Calu3 (cell line): ENCODE measurements at regions not wholly inside any gene's neighbourhood (a gene's known extent, or its start where the extent isn't known, plus 50 kb on each side); places are given as distances from the start of the nearest gene placed in this dataset.

ENCODE experiments used
- BruUV-seq: library from RNA; stranded (reverse); fragments of 400-500 nt; replicated peaks from 2 replicates; lab custom pipeline; 2021; lab: Mats Ljungman, UMichigan
- CTCF ChIA-PET: fragments of 300-600 bp; sonication (Branson Sonifier 250); formaldehyde crosslinking; loops from one replicate; lab custom pipeline; 2022; ENCODE audit warnings: antibody characterized with exemption; lab: Charles Lee
- DNase-seq: peaks from one replicate; pipeline ENCODE4 v3.0.0; 2022
- H3K27ac Mint-ChIP-seq: one replicate; pipeline ENCODE4 v1.8.0; 2022; ENCODE audit warnings: mixed read lengths; ENCODE audit not compliant: unreplicated experiment
- H3K27me3 Mint-ChIP-seq: one replicate; pipeline ENCODE4 v1.8.0; 2022; ENCODE audit warnings: mixed read lengths; ENCODE audit not compliant: unreplicated experiment
- H3K36me3 Mint-ChIP-seq: one replicate; pipeline ENCODE4 v1.8.0; 2022; ENCODE audit warnings: mild to moderate bottlenecking, moderate library complexity, mixed read lengths; ENCODE audit not compliant: insufficient read depth, unreplicated experiment
- H3K4me1 Mint-ChIP-seq: one replicate; pipeline ENCODE4 v1.8.0; 2022; ENCODE audit warnings: mild to moderate bottlenecking, low read depth, mixed read lengths; ENCODE audit not compliant: unreplicated experiment
- H3K4me3 Mint-ChIP-seq: one replicate; pipeline ENCODE4 v1.8.0; 2022; ENCODE audit warnings: mild to moderate bottlenecking, low read depth, moderate library complexity, mixed read lengths; ENCODE audit not compliant: unreplicated experiment
- H3K9me3 Mint-ChIP-seq: one replicate; pipeline ENCODE4 v1.8.0; 2022; ENCODE audit warnings: low read depth, mixed read lengths; ENCODE audit not compliant: unreplicated experiment
- intact Hi-C: fragments of 100-400 bp; cut with micrococcal nuclease; formaldehyde crosslinking; loops from one replicate; pipeline ENCODE4 v1.10.0; 2022; ENCODE audit not compliant: unreplicated experiment
- TF ChIP-seq, protein P1 (sequence below): fragments of 200-600 bp; IDR thresholded peaks from one replicate; pipeline ENCODE4 v1.8.0; 2022; ENCODE audit warnings: antibody characterized with exemption; ENCODE audit not compliant: unreplicated experiment

DNA sequence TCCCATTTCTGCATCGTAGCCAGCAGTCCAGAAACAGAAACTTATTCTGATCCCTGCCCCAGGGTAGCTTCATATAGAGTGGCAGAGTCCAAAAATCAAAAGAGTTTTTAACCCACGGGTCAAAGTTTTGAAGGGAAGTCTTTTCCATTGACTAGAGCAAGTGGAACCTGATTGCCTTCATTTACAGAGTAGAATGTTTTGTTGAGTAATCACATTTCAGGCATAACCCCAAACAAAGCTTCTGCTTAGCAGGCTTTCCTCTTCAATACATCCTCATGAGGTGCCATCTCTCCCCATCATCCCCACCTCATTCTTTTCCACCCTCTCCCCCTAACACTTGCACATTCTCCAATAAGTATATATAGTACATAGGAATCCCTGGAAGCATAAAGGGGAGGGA is 516.0 kb upstream of the FBXO33 start:
- H3K27me3 Mint-ChIP-seq = no peaks in the 10 kb centered on the region
- no peak for DNase-seq
- no peaks in the 10 kb centered on the region for H3K4me1 Mint-ChIP-seq
- TF ChIP-seq, protein P1, sequence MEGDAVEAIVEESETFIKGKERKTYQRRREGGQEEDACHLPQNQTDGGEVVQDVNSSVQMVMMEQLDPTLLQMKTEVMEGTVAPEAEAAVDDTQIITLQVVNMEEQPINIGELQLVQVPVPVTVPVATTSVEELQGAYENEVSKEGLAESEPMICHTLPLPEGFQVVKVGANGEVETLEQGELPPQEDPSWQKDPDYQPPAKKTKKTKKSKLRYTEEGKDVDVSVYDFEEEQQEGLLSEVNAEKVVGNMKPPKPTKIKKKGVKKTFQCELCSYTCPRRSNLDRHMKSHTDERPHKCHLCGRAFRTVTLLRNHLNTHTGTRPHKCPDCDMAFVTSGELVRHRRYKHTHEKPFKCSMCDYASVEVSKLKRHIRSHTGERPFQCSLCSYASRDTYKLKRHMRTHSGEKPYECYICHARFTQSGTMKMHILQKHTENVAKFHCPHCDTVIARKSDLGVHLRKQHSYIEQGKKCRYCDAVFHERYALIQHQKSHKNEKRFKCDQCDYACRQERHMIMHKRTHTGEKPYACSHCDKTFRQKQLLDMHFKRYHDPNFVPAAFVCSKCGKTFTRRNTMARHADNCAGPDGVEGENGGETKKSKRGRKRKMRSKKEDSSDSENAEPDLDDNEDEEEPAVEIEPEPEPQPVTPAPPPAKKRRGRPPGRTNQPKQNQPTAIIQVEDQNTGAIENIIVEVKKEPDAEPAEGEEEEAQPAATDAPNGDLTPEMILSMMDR = no peak
- no peak overlapping the region for H3K27ac Mint-ChIP-seq
- intact Hi-C loops = no loop called here
- H3K36me3 Mint-ChIP-seq = no peaks in the 10 kb centered on the region
- CTCF ChIA-PET = no interaction called here
- no peak overlapping the region for H3K4me3 Mint-ChIP-seq
- peaks cover 5% of the 10 kb centered on the region for H3K9me3 Mint-ChIP-seq
- BruUV-seq = no TSS peak

DNA sequence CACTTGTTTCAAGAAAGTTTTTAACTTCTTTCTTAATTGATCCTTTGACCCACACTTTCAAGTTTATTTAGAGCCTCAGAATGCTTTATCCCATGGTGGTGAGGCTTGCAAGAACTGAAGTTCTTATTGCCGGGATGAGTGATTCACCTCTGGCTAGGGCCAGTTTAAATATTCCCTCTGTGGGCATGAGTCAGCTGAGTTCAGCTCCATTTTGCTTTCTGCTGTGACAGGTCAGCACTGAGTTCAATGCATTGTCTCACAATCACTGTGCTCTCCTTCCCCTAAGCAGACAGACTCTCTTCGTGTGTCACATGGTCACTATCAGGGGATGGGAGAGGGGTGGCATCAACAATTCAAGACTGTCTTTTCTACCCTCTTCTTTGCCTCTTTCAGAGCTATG is 514.6 kb upstream of the FBXO33 start:
- BruUV-seq = no TSS peak
- intact Hi-C loops = no loop called here
- DNase-seq = no peak
- Mint-ChIP-seq H3K36me3 (no peaks in the 10 kb centered on the region), H3K4me1 (no peaks in the 10 kb centered on the region), H3K27ac (no peak overlapping the region), H3K4me3 (no peak overlapping the region), H3K27me3 (no peaks in the 10 kb centered on the region), H3K9me3 (peaks cover 5% of the 10 kb centered on the region)
- CTCF ChIA-PET = no interaction called here
- TF ChIP-seq, protein P1 = no peak

DNA sequence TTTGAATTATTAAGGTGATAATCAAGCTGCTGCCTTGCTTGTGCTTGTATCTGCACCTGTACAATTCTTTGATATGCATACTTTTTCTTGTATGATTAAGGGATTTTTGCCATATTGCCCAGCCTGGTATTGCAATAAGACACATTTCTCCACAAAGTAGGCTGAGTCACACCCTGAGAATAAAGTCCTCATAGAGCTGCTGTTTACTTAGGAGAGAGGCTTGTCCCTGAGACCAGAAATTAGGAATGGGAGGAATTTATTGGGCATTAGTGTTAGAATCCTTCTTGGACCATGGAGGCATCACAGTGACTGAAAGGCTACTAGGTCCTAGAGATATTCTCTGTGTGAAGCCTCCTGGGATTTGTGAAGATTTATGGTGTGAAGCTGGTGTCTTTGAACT is 506.8 kb upstream of the FBXO33 start:
- TF ChIP-seq, protein P1 = no peak
- CTCF ChIA-PET = no interaction called here
- BruUV-seq = no TSS peak
- H3K36me3 Mint-ChIP-seq = no peaks in the 10 kb centered on the region
- no peaks in the 10 kb centered on the region for H3K27me3 Mint-ChIP-seq
- H3K27ac Mint-ChIP-seq = no peak overlapping the region
- no peaks in the 10 kb centered on the region for H3K4me1 Mint-ChIP-seq
- intact Hi-C loops = no loop called here
- H3K9me3 Mint-ChIP-seq = peaks cover 5% of the 10 kb centered on the region
- no peak for DNase-seq
- no peak overlapping the region for H3K4me3 Mint-ChIP-seq

DNA sequence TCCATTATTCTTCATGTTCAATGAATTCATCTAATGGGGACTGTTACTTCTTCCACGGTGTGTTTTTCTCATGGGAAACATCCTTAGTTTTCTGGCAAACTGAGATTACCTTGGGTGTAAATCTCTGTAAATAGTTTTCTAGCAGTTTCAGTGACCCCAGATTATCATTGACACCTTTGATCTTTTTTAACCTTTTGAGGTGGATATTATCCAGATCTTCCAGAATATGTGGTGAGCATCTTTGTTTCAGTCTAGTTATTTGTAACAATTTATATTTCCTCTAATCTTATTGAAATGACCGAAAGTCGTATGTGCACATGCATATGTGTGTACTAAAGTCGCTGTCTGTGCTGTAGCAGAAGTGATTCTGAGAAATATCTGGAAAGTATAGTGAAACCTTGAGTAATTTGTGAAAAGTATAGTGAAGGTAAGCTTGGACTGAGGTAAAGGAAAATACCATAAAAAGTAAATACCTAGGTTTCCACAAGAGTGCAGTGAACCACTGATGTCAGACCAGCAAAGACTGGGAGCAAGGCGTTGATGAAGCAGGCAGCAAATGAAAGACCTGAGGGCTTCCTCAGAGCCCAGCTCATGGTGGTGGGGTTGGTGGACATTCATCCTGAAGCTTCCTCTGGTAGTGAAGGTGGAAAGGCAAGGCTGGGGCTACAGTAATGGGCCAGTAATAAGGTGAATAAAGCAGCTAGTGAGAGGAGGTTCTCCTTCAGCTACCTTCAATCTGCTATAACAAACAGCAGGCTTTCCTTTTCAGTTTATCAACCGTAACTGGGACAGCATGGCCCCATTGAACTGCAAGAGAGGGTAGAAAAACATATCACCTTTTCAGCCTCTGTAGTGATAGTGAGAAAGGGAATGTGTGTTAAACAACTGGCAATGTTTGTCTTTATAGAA is 480.2 kb upstream of the FBXO33 start:
- no peaks in the 10 kb centered on the region for H3K4me1 Mint-ChIP-seq
- BruUV-seq = no TSS peak
- H3K9me3 Mint-ChIP-seq = peaks cover 3% of the 10 kb centered on the region
- H3K4me3 Mint-ChIP-seq = no peak overlapping the region
- CTCF ChIA-PET = no interaction called here
- DNase-seq = no peak
- H3K27ac Mint-ChIP-seq = no peak overlapping the region
- TF ChIP-seq, protein P1 = no peak
- H3K27me3 Mint-ChIP-seq = no peaks in the 10 kb centered on the region
- intact Hi-C loops = no loop called here
- no peaks in the 10 kb centered on the region for H3K36me3 Mint-ChIP-seq
